Upper lobe of left lung (tissue), 4 donors: ENCODE measurements at regions not wholly inside any gene's neighbourhood (a gene's known extent, or its start where the extent isn't known, plus 50 kb on each side); places are given as distances from the start of the nearest gene placed in this dataset.
"Not testable (repeated sequence)": the region's sequence is repeated elsewhere in the genome, so short reads cannot be mapped to it uniquely, and the experiment has no call there.

Experiments
- CTCF ChIP-seq, 6 experiments: fragments of 450-650 bp in 4 of 6; fragments of 200-600 bp in 2 of 6; sonication (generic) in 2 of 6; IDR thresholded peaks; one replicate each; pipeline ENCODE4 v1.5.1; 2016 to 2019; ENCODE audit warnings: antibody characterized with exemption in 6 of 6
- POLR2A ChIP-seq, 4 donors: fragments of 450-650 bp; IDR thresholded peaks; one replicate each; pipeline ENCODE4 v1.5.1; 2016 to 2017; ENCODE audit warnings: antibody characterized with exemption in 4 of 4, mild to moderate bottlenecking in 2 of 4

DNA sequence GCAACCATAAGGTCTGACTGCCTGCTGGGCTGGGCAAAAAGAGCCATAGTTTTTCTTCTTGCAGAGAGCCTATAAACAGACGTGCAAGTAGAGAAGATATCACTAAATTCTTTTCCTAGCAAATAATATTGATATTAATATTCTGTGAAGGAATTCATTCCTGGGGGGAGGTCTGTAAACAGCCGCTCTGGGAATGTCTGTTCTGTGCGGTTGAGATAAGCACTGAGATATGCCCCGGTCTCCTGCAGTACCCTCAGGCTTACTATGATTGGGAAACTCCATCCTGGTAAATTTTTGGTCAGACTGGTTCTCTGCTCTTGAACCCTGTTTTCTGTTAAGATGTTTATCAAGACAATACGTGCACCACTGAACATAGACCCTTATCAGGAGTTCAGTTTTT lies 167.1 kb upstream of the MEF2C start:
- TF ChIP-seq CTCF, POLR2A (IDR thresholded peaks at IDR 0.05): not testable (repeated sequence)
